GM18526 (cell line): ENCODE measurements at regions not wholly inside any gene's neighbourhood (a gene's known extent, or its start where the extent isn't known, plus 50 kb on each side); places are given as distances from the start of the nearest gene placed in this dataset.

Source experiments
- POLR2A ChIP-seq: IDR thresholded peaks from 3 replicates; pipeline ENCODE4 v1.6.1; 2011; ENCODE audit not compliant: insufficient read length; ENCODE audit errors: extremely low read depth

GRCh38 chr22:49185312-49185969 lies 642.2 kb downstream of the BRD1 start:
- no peak for TF ChIP-seq POLR2A

GRCh38 chr22:49184736-49185135 lies 642.9 kb downstream of the BRD1 start:
- TF ChIP-seq POLR2A, result no peak

- no peak for TF ChIP-seq POLR2A
Measured at GRCh38 chr22:49183826-49184216, 643.9 kb downstream of the BRD1 start.

- no peak for TF ChIP-seq POLR2A
Measured at GRCh38 chr22:49183208-49183825, 644.4 kb downstream of the BRD1 start.

- no peak for TF ChIP-seq POLR2A
Measured at GRCh38 chr22:49182416-49182815, 645.3 kb downstream of the BRD1 start.

- TF ChIP-seq POLR2A, result no peak
Measured at GRCh38 chr22:49181942-49182341, 645.7 kb downstream of the BRD1 start.

GRCh38 chr22:49181431-49181830 lies 646.2 kb downstream of the BRD1 start:
- TF ChIP-seq POLR2A, result no peak

GRCh38 chr22:49180683-49181024 lies 647.0 kb downstream of the BRD1 start:
- TF ChIP-seq POLR2A, result no peak

GRCh38 chr22:49179886-49180682 lies 647.6 kb downstream of the BRD1 start:
- no peak for TF ChIP-seq POLR2A

GRCh38 chr22:49179175-49179574 lies 648.5 kb downstream of the BRD1 start:
- no peak for TF ChIP-seq POLR2A

- no peak for TF ChIP-seq POLR2A
Measured at GRCh38 chr22:49178246-49179005, 649.2 kb downstream of the BRD1 start.

- no peak for TF ChIP-seq POLR2A
Measured at GRCh38 chr22:49177666-49178065, 650.0 kb downstream of the BRD1 start.

- no peak for TF ChIP-seq POLR2A
Measured at GRCh38 chr22:49176956-49177355, 650.7 kb downstream of the BRD1 start.

GRCh38 chr22:49170053-49170452 lies 657.6 kb downstream of the BRD1 start:
- TF ChIP-seq POLR2A, result no peak

- no peak for TF ChIP-seq POLR2A
Measured at GRCh38 chr22:49169074-49169744, 658.5 kb downstream of the BRD1 start.
